GM23338 (cell line): ENCODE measurements at regions not wholly inside any gene's neighbourhood (a gene's known extent, or its start where the extent isn't known, plus 50 kb on each side); places are given as distances from the start of the nearest gene placed in this dataset.

Experiments
- ATAC-seq: fragments of 200-7000 bp; cut with Tn5 transposase; 3 replicates; pipeline ENCODE4 v1.9.1; 2020
- DNase-seq: peaks from one replicate; pipeline ENCODE4 v3.0.0-alpha.2; 2015; ENCODE audit warnings: low spot score
- H2AFZ ChIP-seq: fragments of 200-600 bp; sonication (generic); 2 replicates; pipeline ENCODE4 v1.8.0; 2016; ENCODE audit warnings: antibody characterized with exemption, mild to moderate bottlenecking, moderate library complexity
- H3F3A ChIP-seq: fragments of 200-600 bp; sonication (generic); replicated peaks from 2 replicates; pipeline ENCODE4 v1.8.0; 2017; ENCODE audit warnings: antibody characterized with exemption, mixed run types, low read depth
- H3K27ac ChIP-seq: fragments of 200-600 bp; sonication (generic); 2 replicates; pipeline ENCODE4 v1.6.1; 2016; ENCODE audit warnings: low read depth
- H3K27me3 ChIP-seq: fragments of 200-600 bp; sonication (generic); 2 replicates; pipeline ENCODE4 v1.8.0; 2016; ENCODE audit warnings: mild to moderate bottlenecking, mixed run types, moderate library complexity; ENCODE audit not compliant: insufficient read depth
- H3K36me3 ChIP-seq: fragments of 200-600 bp; sonication (generic); 2 replicates; pipeline ENCODE4 v1.8.0; 2016; ENCODE audit warnings: mild to moderate bottlenecking; ENCODE audit not compliant: insufficient read depth
- H3K4me1 ChIP-seq: fragments of 200-600 bp; sonication (generic); 2 replicates; pipeline ENCODE4 v1.8.0; 2016; ENCODE audit warnings: mild to moderate bottlenecking, moderate library complexity; ENCODE audit not compliant: insufficient read depth
- H3K4me2 ChIP-seq: fragments of 200-600 bp; sonication (generic); 2 replicates; pipeline ENCODE4 v1.7.1; 2017; ENCODE audit warnings: mixed run types
- H3K4me3 ChIP-seq: fragments of 200-600 bp; sonication (generic); 2 replicates; pipeline ENCODE4 v1.6.1; 2016; ENCODE audit warnings: mixed run types
- H3K79me2 ChIP-seq: fragments of 200-600 bp; sonication (generic); replicated peaks from 2 replicates; pipeline ENCODE4 v1.8.0; 2017; ENCODE audit warnings: mild to moderate bottlenecking; ENCODE audit not compliant: insufficient read depth
- H3K9me2 ChIP-seq: fragments of 200-600 bp; sonication (generic); 2 replicates; pipeline ENCODE4 v1.8.0; 2017; ENCODE audit not compliant: insufficient read depth
- H4K20me1 ChIP-seq: fragments of 200-600 bp; sonication (generic); replicated peaks from 2 replicates; pipeline ENCODE4 v1.8.0; 2017; ENCODE audit warnings: mild to moderate bottlenecking; ENCODE audit not compliant: insufficient read depth
- H3K27ac Mint-ChIP-seq: 2 replicates; pipeline ENCODE4 v1.8.0; 2020; ENCODE audit warnings: inconsistent platforms, mild to moderate bottlenecking, moderate library complexity, mixed read lengths
- H3K27me3 Mint-ChIP-seq: 3 replicates; pipeline ENCODE4 v1.8.0; 2022; ENCODE audit warnings: low read depth, mild to moderate bottlenecking, moderate library complexity, mixed read lengths, inconsistent platforms; ENCODE audit not compliant: insufficient read depth, poor library complexity
- H3K36me3 Mint-ChIP-seq: 3 replicates; pipeline ENCODE4 v1.8.0; 2021; ENCODE audit warnings: low read depth, mild to moderate bottlenecking, inconsistent platforms, moderate library complexity, mixed read lengths
- H3K4me1 Mint-ChIP-seq: 3 replicates; pipeline ENCODE4 v1.8.0; 2020; ENCODE audit warnings: mild to moderate bottlenecking, inconsistent platforms, mixed read lengths
- H3K4me3 Mint-ChIP-seq: 3 replicates; pipeline ENCODE4 v1.8.0; 2021; ENCODE audit warnings: moderate library complexity, mild to moderate bottlenecking, inconsistent platforms, mixed read lengths
- H3K9me3 Mint-ChIP-seq: 3 replicates; pipeline ENCODE4 v1.8.0; 2020; ENCODE audit warnings: moderate library complexity, mild to moderate bottlenecking, inconsistent platforms, mixed read lengths
- ETS1 ChIP-seq: IDR thresholded peaks from 2 replicates; pipeline ENCODE4 v1.6.1; 2016; ENCODE audit warnings: antibody characterized with exemption
- EZH2 ChIP-seq: fragments of 200-600 bp; sonication (generic); IDR thresholded peaks from one replicate; pipeline ENCODE4 v1.8.0; 2017; ENCODE audit warnings: antibody characterized with exemption, mild to moderate bottlenecking, low read depth; ENCODE audit not compliant: unreplicated experiment
- EZH2phosphoT487 ChIP-seq: fragments of 200-600 bp; sonication (generic); IDR thresholded peaks from one replicate; pipeline ENCODE4 v1.8.1; 2018; ENCODE audit warnings: antibody characterized with exemption; ENCODE audit not compliant: unreplicated experiment
- JUNB ChIP-seq: IDR thresholded peaks from one replicate; pipeline ENCODE4 v1.6.1; 2016; ENCODE audit warnings: antibody characterized with exemption; ENCODE audit not compliant: unreplicated experiment
- TF ChIP-seq, protein P1 (sequence below): fragments of 250-450 bp; sonication (Bioruptor Pico); IDR thresholded peaks from 2 replicates; pipeline ENCODE4 v1.5.0; 2020; ENCODE audit warnings: mild to moderate bottlenecking, moderate library complexity

GRCh38 chr4:72677265-72677664 is 108.2 kb upstream of the ADAMTS3 start (continued):
- TF ChIP-seq, protein P1, sequence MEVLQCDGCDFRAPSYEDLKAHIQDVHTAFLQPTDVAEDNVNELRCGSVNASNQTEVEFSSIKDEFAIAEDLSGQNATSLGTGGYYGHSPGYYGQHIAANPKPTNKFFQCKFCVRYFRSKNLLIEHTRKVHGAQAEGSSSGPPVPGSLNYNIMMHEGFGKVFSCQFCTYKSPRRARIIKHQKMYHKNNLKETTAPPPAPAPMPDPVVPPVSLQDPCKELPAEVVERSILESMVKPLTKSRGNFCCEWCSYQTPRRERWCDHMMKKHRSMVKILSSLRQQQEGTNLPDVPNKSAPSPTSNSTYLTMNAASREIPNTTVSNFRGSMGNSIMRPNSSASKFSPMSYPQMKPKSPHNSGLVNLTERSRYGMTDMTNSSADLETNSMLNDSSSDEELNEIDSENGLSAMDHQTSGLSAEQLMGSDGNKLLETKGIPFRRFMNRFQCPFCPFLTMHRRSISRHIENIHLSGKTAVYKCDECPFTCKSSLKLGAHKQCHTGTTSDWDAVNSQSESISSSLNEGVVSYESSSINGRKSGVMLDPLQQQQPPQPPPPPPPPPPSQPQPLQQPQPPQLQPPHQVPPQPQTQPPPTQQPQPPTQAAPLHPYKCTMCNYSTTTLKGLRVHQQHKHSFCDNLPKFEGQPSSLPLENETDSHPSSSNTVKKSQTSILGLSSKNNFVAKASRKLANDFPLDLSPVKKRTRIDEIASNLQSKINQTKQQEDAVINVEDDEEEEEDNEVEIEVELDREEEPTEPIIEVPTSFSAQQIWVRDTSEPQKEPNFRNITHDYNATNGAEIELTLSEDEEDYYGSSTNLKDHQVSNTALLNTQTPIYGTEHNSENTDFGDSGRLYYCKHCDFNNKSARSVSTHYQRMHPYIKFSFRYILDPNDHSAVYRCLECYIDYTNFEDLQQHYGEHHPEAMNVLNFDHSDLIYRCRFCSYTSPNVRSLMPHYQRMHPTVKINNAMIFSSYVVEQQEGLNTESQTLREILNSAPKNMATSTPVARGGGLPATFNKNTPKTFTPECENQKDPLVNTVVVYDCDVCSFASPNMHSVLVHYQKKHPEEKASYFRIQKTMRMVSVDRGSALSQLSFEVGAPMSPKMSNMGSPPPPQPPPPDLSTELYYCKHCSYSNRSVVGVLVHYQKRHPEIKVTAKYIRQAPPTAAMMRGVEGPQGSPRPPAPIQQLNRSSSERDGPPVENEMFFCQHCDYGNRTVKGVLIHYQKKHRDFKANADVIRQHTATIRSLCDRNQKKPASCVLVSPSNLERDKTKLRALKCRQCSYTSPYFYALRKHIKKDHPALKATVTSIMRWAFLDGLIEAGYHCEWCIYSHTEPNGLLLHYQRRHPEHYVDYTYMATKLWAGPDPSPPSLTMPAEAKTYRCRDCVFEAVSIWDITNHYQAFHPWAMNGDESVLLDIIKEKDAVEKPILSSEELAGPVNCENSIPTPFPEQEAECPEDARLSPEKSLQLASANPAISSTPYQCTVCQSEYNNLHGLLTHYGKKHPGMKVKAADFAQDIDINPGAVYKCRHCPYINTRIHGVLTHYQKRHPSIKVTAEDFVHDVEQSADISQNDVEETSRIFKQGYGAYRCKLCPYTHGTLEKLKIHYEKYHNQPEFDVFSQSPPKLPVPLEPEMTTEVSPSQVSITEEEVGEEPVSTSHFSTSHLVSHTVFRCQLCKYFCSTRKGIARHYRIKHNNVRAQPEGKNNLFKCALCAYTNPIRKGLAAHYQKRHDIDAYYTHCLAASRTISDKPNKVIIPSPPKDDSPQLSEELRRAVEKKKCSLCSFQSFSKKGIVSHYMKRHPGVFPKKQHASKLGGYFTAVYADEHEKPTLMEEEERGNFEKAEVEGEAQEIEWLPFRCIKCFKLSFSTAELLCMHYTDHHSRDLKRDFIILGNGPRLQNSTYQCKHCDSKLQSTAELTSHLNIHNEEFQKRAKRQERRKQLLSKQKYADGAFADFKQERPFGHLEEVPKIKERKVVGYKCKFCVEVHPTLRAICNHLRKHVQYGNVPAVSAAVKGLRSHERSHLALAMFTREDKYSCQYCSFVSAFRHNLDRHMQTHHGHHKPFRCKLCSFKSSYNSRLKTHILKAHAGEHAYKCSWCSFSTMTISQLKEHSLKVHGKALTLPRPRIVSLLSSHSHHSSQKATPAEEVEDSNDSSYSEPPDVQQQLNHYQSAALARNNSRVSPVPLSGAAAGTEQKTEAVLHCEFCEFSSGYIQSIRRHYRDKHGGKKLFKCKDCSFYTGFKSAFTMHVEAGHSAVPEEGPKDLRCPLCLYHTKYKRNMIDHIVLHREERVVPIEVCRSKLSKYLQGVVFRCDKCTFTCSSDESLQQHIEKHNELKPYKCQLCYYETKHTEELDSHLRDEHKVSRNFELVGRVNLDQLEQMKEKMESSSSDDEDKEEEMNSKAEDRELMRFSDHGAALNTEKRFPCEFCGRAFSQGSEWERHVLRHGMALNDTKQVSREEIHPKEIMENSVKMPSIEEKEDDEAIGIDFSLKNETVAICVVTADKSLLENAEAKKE (CRISPR knock-in tag), result no peak

DNA sequence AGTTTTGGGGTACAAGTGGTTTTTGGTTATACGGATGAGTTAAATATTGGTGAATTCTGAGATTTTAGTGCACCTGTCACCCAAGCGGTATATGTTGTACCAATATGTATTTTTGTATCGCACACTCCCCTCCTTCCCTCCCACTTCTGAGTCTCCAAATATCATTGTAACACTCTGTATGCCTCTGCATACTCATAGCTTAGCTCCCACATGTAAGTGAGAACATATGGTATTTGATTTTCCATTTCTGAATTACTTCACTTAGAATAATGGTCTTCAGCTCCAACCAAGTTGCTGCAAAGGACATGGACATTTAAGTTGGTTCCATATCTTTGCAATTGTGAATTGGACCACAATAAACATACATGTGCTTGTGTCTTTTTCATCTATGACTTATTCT is 103.0 kb upstream of the ADAMTS3 start:
- Histone ChIP-seq H3F3A (no peaks in the 10 kb centered on the region), H3K4me3 (no peak overlapping the region), H3K4me1 (peaks cover 14% of the 10 kb centered on the region; the same call in 1 of the 2 replicates), H3K4me2 (no peak overlapping the region), H3K27me3 (no peaks in the 10 kb centered on the region), H3K36me3 (no peaks in the 10 kb centered on the region), H2AFZ (no peak overlapping the region), H4K20me1 (no peaks in the 10 kb centered on the region), H3K9me2 (no peaks in the 10 kb centered on the region), H3K79me2 (no peaks in the 10 kb centered on the region), H3K27ac (no peak overlapping the region)
- no peaks in the 10 kb centered on the region for H3K36me3 Mint-ChIP-seq
- peaks cover 3% of the 10 kb centered on the region for H3K27me3 Mint-ChIP-seq
- ATAC-seq, result no peak
- DNase-seq, result no peak
- peaks cover 17% of the 10 kb centered on the region for H3K4me1 Mint-ChIP-seq
- H3K4me3 Mint-ChIP-seq, result no peak overlapping the region
- no peak for TF ChIP-seq JUNB
- TF ChIP-seq EZH2phosphoT487, result no peak
- TF ChIP-seq EZH2, result no peak
- TF ChIP-seq ETS1, result no peak
- H3K9me3 Mint-ChIP-seq, result no peaks in the 10 kb centered on the region
- H3K27ac Mint-ChIP-seq, result no peak overlapping the region
